ENCODE measurements at regions not wholly inside any gene's neighbourhood (a gene's known extent, or its start where the extent isn't known, plus 50 kb on each side); places are given as distances from the start of the nearest gene placed in this dataset.

GRCh38 chr5:15159606-15160005, 288.0 kb upstream of the ANKH start:
- no peak for TF ChIP-seq POLR2A (IDR thresholded peaks at IDR 0.05)
- no peak for TF ChIP-seq CTCF (IDR thresholded peaks at IDR 0.05)
- TF ChIP-seq POLR2AphosphoS5 (IDR thresholded peaks at IDR 0.05) = no peak
